Endothelial cell of umbilical vein (primary cell): ENCODE measurements at regions not wholly inside any gene's neighbourhood (a gene's known extent, or its start where the extent isn't known, plus 50 kb on each side); places are given as distances from the start of the nearest gene placed in this dataset.

ENCODE experiments used
- BruUV-seq: library from RNA; stranded (reverse); fragments of 400-500 nt; replicated peaks from 2 replicates; lab custom pipeline; 2021; lab: Mats Ljungman, UMichigan
- CTCF ChIA-PET: fragments of 300-600, 350-600 bp; sonication (Branson Sonifier 250); formaldehyde crosslinking; loops from one replicate; lab custom pipeline; 2021; ENCODE audit warnings: antibody characterized with exemption, inconsistent platforms; lab: Charles Lee
- POLR2A ChIA-PET: fragments of 300-600, 350-600 bp; sonication (Branson Sonifier 250); formaldehyde crosslinking; loops from one replicate; lab custom pipeline; 2021; ENCODE audit warnings: antibody characterized with exemption, inconsistent platforms; lab: Charles Lee
- DNase-seq: peaks from one replicate; pipeline ENCODE4 v3.0.0-alpha.2; 2011; ENCODE audit warnings: low read depth, low spot score
- FAIRE-seq: peaks from 2 replicates; lab custom pipeline; 2011; peaks lifted over from hg19 to GRCh38; lab: Jason Lieb, UNC
- H2AFZ ChIP-seq: 2 replicates; pipeline ENCODE4 v1.6.0; 2012; ENCODE audit warnings: low read depth, low read length, control low read depth, inconsistent platforms
- H3K27ac ChIP-seq: 2 replicates; pipeline ENCODE4 v1.5.1; 2011; ENCODE audit warnings: low read depth, mild to moderate bottlenecking, control low read depth, low read length, moderate library complexity; ENCODE audit not compliant: insufficient read depth
- H3K27me3 ChIP-seq, 2 experiments: 2 replicates each; pipeline versions ENCODE4 v1.6.0 to v1.6.1; 2011; ENCODE audit warnings: low read length in 2 of 2, mixed read lengths in 1 of 2; ENCODE audit not compliant: control insufficient read depth in 2 of 2, insufficient read depth in 2 of 2
- H3K36me3 ChIP-seq, 2 experiments: 2 replicates in 1 of 2; 3 replicates in 1 of 2; pipeline ENCODE4 v1.5.1; 2011; ENCODE audit warnings: low read length in 2 of 2, mild to moderate bottlenecking in 1 of 2, moderate library complexity in 1 of 2; ENCODE audit not compliant: control insufficient read depth in 2 of 2, insufficient read depth in 2 of 2; ENCODE audit errors: extremely low read depth in 1 of 2
- H3K4me1 ChIP-seq: 3 replicates; pipeline ENCODE4 v1.5.1; 2011; ENCODE audit warnings: mild to moderate bottlenecking, low read length; ENCODE audit not compliant: control insufficient read depth, insufficient read depth; ENCODE audit errors: extremely low read depth
- H3K4me2 ChIP-seq: 2 replicates; pipeline ENCODE4 v1.6.1; 2011; ENCODE audit warnings: low read length, control low read depth, mixed read lengths; ENCODE audit not compliant: insufficient read depth
- H3K4me3 ChIP-seq, 3 experiments: fragments of 200-600 bp in 1 of 3; sonication (generic), shearing (Covaris generic) in 1 of 3; replicated peaks in 1 of 3; 2 replicates each; pipeline ENCODE4 v1.5.1; 2011 to 2016; ENCODE audit warnings: control low read depth in 3 of 3, low read length in 3 of 3, mild to moderate bottlenecking in 2 of 3, inconsistent platforms in 1 of 3, low read depth in 1 of 3, moderate library complexity in 1 of 3; ENCODE audit not compliant: insufficient read depth in 1 of 3
- H3K79me2 ChIP-seq: 2 replicates; pipeline ENCODE4 v1.6.0; 2012; ENCODE audit warnings: low read length, inconsistent platforms; ENCODE audit not compliant: control insufficient read depth, insufficient read depth
- H3K9ac ChIP-seq: replicated peaks from 2 replicates; pipeline ENCODE3; 2011; ENCODE audit warnings: low read length, control low read depth; ENCODE audit not compliant: insufficient read depth; ENCODE audit errors: extremely low read depth
- H3K9me1 ChIP-seq: replicated peaks from 3 replicates; pipeline ENCODE4 v1.6.0; 2011; ENCODE audit warnings: mild to moderate bottlenecking, low read length; ENCODE audit not compliant: control insufficient read depth, insufficient read depth; ENCODE audit errors: extremely low read depth
- H3K9me3 ChIP-seq: replicated peaks from 2 replicates; pipeline ENCODE4 v1.5.1; 2012; ENCODE audit warnings: low read length, inconsistent platforms; ENCODE audit not compliant: control insufficient read depth, insufficient read depth
- H4K20me1 ChIP-seq: replicated peaks from 2 replicates; pipeline ENCODE3; 2011; ENCODE audit warnings: mild to moderate bottlenecking, low read length; ENCODE audit not compliant: control insufficient read depth, insufficient read depth; ENCODE audit errors: extremely low read depth
- EZH2 ChIP-seq: IDR thresholded peaks from 2 replicates; pipeline ENCODE4 v1.6.1; 2012; ENCODE audit warnings: borderline replicate concordance, low read depth, mild to moderate bottlenecking, moderate library complexity, low read length, inconsistent platforms; ENCODE audit not compliant: severe bottlenecking
- FOS ChIP-seq: IDR thresholded peaks from 2 replicates; pipeline ENCODE4 v1.6.1; 2011; ENCODE audit warnings: mild to moderate bottlenecking, low read length, moderate library complexity, borderline replicate concordance; ENCODE audit not compliant: insufficient read depth
- GATA2 ChIP-seq: IDR thresholded peaks from 2 replicates; pipeline ENCODE4 v1.7.0; 2011; ENCODE audit warnings: low read depth, mild to moderate bottlenecking, moderate library complexity, mixed read lengths, low read length; ENCODE audit not compliant: insufficient read length, insufficient read depth
- JUN ChIP-seq: IDR thresholded peaks from 2 replicates; pipeline ENCODE4 v1.6.1; 2011; ENCODE audit warnings: borderline replicate concordance, low read depth; ENCODE audit not compliant: insufficient read length, insufficient read depth
- MYC ChIP-seq: IDR thresholded peaks from one replicate; pipeline ENCODE4 v1.6.1; 2011; ENCODE audit warnings: mild to moderate bottlenecking, low read depth, low read length
- POLR2A ChIP-seq: IDR thresholded peaks from 2 replicates; pipeline ENCODE4 v1.6.1; 2012; ENCODE audit warnings: low read depth, mild to moderate bottlenecking, control low read depth, low read length
- POLR2AphosphoS5 ChIP-seq: IDR thresholded peaks from 2 replicates; pipeline ENCODE4 v1.6.1; 2012; ENCODE audit warnings: low read depth, mild to moderate bottlenecking, control low read depth, low read length, moderate library complexity; ENCODE audit not compliant: insufficient read depth
- dilution Hi-C: fragments of 300-500 bp; cut with MboI; formaldehyde crosslinking; loops from one replicate; pipeline ENCODE4 v1.15.0; 2019; ENCODE audit warnings: low sequenced_read_pairs; ENCODE audit not compliant: extremely low pct_ligation_motif_present
- intact Hi-C: fragments of 100-400 bp; cut with micrococcal nuclease; formaldehyde crosslinking; loops from one replicate; pipeline ENCODE4 v1.10.0; 2022
- TF ChIP-seq, protein P1 (sequence below), 2 donors: IDR thresholded peaks; 1 replicate in 1 of 2; 2 replicates in 1 of 2; pipeline ENCODE4 v1.5.1; 2011; ENCODE audit warnings: low read length in 2 of 2, mild to moderate bottlenecking in 2 of 2, moderate library complexity in 2 of 2, control low read depth in 1 of 2, inconsistent platforms in 1 of 2, low read depth in 1 of 2; ENCODE audit not compliant: insufficient read depth in 1 of 2; ENCODE audit errors: extremely low read depth in 1 of 2
- TF ChIP-seq, protein P2 (sequence below): IDR thresholded peaks from 2 replicates; pipeline ENCODE4 v1.6.1; 2011; ENCODE audit not compliant: insufficient read depth, insufficient read length

DNA sequence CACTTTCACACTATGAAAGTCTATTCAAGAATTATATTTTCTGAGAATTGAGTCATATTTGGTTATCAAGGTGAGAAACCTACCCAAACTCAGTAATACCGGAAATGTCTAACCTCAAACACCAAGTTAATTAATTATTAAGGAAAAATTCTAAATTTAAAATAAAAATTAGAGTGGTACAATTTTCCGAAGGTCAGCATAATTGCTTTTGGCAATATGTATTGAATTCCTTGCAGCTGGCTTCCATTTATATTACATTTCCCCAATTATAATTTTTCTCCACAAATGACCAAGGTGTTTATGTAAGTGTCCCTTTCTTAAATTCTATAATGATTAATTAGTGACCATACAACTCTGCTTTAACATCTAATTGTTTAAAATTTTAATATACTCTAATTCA is 316.0 kb upstream of the IRAK1BP1 start:
- no peaks in the 10 kb centered on the region for H3K79me2 ChIP-seq
- H3K9me3 ChIP-seq = peaks cover 4% of the 10 kb centered on the region
- H3K4me1 ChIP-seq = no peaks in the 10 kb centered on the region
- no peak overlapping the region for H3K27ac ChIP-seq
- no peaks in the 10 kb centered on the region for H3K27me3 ChIP-seq
- ChIA-PET CTCF (interaction anchor here (1.6 kb wide), 1 partner anchor 13 kb away, joined by 4 read pairs; no protein-coding TSS in a partner anchor), POLR2A (no interaction called here)
- no peaks in the 10 kb centered on the region for H4K20me1 ChIP-seq
- H3K9me1 ChIP-seq = no peaks in the 10 kb centered on the region
- no peak overlapping the region for H3K4me3 ChIP-seq
- TF ChIP-seq POLR2A (no peak), FOS (no peak), EZH2 (no peak), JUN (no peak), GATA2 (no peak), POLR2AphosphoS5 (no peak), MYC (no peak)
- TF ChIP-seq, protein P1, sequence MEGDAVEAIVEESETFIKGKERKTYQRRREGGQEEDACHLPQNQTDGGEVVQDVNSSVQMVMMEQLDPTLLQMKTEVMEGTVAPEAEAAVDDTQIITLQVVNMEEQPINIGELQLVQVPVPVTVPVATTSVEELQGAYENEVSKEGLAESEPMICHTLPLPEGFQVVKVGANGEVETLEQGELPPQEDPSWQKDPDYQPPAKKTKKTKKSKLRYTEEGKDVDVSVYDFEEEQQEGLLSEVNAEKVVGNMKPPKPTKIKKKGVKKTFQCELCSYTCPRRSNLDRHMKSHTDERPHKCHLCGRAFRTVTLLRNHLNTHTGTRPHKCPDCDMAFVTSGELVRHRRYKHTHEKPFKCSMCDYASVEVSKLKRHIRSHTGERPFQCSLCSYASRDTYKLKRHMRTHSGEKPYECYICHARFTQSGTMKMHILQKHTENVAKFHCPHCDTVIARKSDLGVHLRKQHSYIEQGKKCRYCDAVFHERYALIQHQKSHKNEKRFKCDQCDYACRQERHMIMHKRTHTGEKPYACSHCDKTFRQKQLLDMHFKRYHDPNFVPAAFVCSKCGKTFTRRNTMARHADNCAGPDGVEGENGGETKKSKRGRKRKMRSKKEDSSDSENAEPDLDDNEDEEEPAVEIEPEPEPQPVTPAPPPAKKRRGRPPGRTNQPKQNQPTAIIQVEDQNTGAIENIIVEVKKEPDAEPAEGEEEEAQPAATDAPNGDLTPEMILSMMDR (IDR thresholded peaks at IDR 0.05; ENCODE audit: extremely low read depth in 1 of 2, insufficient read depth in 1 of 2, low read depth in 1 of 2, low read length in 2 of 2) = no peak
- TF ChIP-seq, protein P2, sequence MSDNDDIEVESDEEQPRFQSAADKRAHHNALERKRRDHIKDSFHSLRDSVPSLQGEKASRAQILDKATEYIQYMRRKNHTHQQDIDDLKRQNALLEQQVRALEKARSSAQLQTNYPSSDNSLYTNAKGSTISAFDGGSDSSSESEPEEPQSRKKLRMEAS = no peak
- no peak overlapping the region for H3K9ac ChIP-seq
- DNase-seq (no peak), FAIRE-seq (no peak)
- H3K36me3 ChIP-seq = no peaks in the 10 kb centered on the region
- no TSS peak for BruUV-seq
- no peak overlapping the region for H2AFZ ChIP-seq
- H3K4me2 ChIP-seq = no peak overlapping the region
- dilution Hi-C loops (no loop called here), intact Hi-C loops (no loop called here)
